ENCODE measurements at regions not wholly inside any gene's neighbourhood (a gene's known extent, or its start where the extent isn't known, plus 50 kb on each side); places are given as distances from the start of the nearest gene placed in this dataset.

DNA sequence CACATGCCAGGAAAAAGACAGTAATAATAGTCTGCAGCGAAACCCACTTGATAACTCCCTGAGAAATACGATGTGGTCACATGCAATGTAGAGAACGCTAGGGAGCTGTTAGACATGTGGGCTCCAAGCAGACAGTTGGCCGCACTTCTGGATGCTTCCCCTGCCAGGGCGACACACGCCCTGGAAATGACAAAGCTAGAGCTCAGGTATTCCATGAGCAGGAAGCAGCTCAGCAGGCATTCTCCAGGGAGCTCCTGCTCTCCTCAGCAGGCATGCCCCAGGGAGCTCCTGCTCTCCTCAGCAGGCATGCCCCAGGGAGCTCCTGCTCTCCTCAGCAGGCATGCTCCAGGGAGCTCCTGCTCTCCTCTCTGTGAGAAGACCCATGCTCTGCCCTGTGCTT is 52.4 kb upstream of the NXT1 start:
- TF ChIP-seq RNF2 (IDR thresholded peaks at IDR 0.05; ENCODE audit: borderline replicate concordance, low read depth) (no peak), SMC3 (IDR thresholded peaks at IDR 0.05) (no peak), CBX8 (IDR thresholded peaks at IDR 0.05) (no peak), POLR2A (IDR thresholded peaks at IDR 0.05; ENCODE audit: low read length) (no peak), CEBPB (IDR thresholded peaks at IDR 0.05) (no peak), RAD21 (conservative IDR thresholded peaks at IDR 0.05 in 1 of 2, IDR thresholded peaks at IDR 0.05 in 1 of 2) (no peak), BHLHE40 (IDR thresholded peaks at IDR 0.05; ENCODE audit: low read depth, low read length) (no peak), MYC (IDR thresholded peaks at IDR 0.05; ENCODE audit: borderline replicate concordance, low read length) (no peak)
- TF ChIP-seq, protein P1, sequence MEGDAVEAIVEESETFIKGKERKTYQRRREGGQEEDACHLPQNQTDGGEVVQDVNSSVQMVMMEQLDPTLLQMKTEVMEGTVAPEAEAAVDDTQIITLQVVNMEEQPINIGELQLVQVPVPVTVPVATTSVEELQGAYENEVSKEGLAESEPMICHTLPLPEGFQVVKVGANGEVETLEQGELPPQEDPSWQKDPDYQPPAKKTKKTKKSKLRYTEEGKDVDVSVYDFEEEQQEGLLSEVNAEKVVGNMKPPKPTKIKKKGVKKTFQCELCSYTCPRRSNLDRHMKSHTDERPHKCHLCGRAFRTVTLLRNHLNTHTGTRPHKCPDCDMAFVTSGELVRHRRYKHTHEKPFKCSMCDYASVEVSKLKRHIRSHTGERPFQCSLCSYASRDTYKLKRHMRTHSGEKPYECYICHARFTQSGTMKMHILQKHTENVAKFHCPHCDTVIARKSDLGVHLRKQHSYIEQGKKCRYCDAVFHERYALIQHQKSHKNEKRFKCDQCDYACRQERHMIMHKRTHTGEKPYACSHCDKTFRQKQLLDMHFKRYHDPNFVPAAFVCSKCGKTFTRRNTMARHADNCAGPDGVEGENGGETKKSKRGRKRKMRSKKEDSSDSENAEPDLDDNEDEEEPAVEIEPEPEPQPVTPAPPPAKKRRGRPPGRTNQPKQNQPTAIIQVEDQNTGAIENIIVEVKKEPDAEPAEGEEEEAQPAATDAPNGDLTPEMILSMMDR (IDR thresholded peaks at IDR 0.05), result no peak
